ENCODE measurements at regions not wholly inside any gene's neighbourhood (a gene's known extent, or its start where the extent isn't known, plus 50 kb on each side); places are given as distances from the start of the nearest gene placed in this dataset.

- Histone ChIP-seq H4K8ac (ENCODE audit: low read depth, low read length) (no peak overlapping the region), H3K4ac (ENCODE audit: low read length) (no peak overlapping the region), H3K27me3 (ENCODE audit: control insufficient read depth in 3 of 3, insufficient read depth in 3 of 3, low read depth in 1 of 3, low read length in 3 of 3) (no peaks in the 10 kb centered on the region), H3K27ac (replicated peaks; ENCODE audit: low read length) (no peak overlapping the region), H3K4me2 (ENCODE audit: insufficient read depth, low read length, poor library complexity, severe bottlenecking) (no peak overlapping the region), H3K14ac (ENCODE audit: low read length) (no peak overlapping the region), H2BK5ac (ENCODE audit: low read length) (no peak overlapping the region), H3K23ac (ENCODE audit: low read depth, low read length, poor library complexity) (no peak overlapping the region), H4K91ac (ENCODE audit: low read depth, low read length, poor library complexity) (no peak overlapping the region), H3K9ac (ENCODE audit: low read depth, low read length, poor library complexity) (no peak overlapping the region), H3K4me1 (ENCODE audit: control insufficient read depth in 2 of 2, insufficient read depth in 1 of 2, low read depth in 1 of 2, low read length in 2 of 2) (peaks cover 0 to 1% of the 10 kb centered on the region in 2 donors), H3K9me3 (replicated peaks in 1 of 2; ENCODE audit: control insufficient read depth in 2 of 2, insufficient read depth in 1 of 2, low read depth in 1 of 2, low read length in 2 of 2) (peaks cover 0 to 2% of the 10 kb centered on the region in 2 donors), H3K18ac (ENCODE audit: low read length) (no peak overlapping the region), H2BK15ac (ENCODE audit: low read length) (no peak overlapping the region), H2AK5ac (ENCODE audit: low read depth, low read length) (no peak overlapping the region), H3K79me1 (ENCODE audit: low read depth, low read length) (no peaks in the 10 kb centered on the region), H3K4me3 (ENCODE audit: low read length in 2 of 2) (no peak overlapping the region), H3K36me3 (replicated peaks in 1 of 2; ENCODE audit: control insufficient read depth in 2 of 2, insufficient read depth in 2 of 2, low read length in 2 of 2) (no peaks in the 10 kb centered on the region), H2BK120ac (ENCODE audit: low read depth, low read length) (no peak overlapping the region), H2BK12ac (ENCODE audit: low read length) (no peak overlapping the region), H2AFZ (ENCODE audit: low read length) (no peak overlapping the region)
- WGBS, 2 donors (ENCODE audit: extremely low coverage in 2 of 2, insufficient read length in 2 of 2, insufficient replicate concordance in 1 of 2): no CpG with 5 or more reads among the region's 5 CpGs
- DNase-seq (ENCODE audit: low spot score): no peak
Observed at GRCh38 chr5:175133185-175133584, 310.8 kb downstream of the DRD1 start.

GRCh38 chr5:175131432-175131831 is 312.6 kb downstream of the DRD1 start:
- Histone ChIP-seq H2BK15ac (ENCODE audit: low read length) (no peak overlapping the region), H3K36me3 (replicated peaks in 1 of 2; ENCODE audit: control insufficient read depth in 2 of 2, insufficient read depth in 2 of 2, low read length in 2 of 2) (no peaks in the 10 kb centered on the region), H2BK12ac (ENCODE audit: low read length) (no peak overlapping the region), H2BK120ac (ENCODE audit: low read depth, low read length) (no peak overlapping the region), H3K23ac (ENCODE audit: low read depth, low read length, poor library complexity) (no peak overlapping the region), H3K14ac (ENCODE audit: low read length) (no peak overlapping the region), H3K27ac (replicated peaks; ENCODE audit: low read length) (no peak overlapping the region), H3K4me1 (ENCODE audit: control insufficient read depth in 2 of 2, insufficient read depth in 1 of 2, low read depth in 1 of 2, low read length in 2 of 2) (peaks cover 0 to 1% of the 10 kb centered on the region in 2 donors), H4K91ac (ENCODE audit: low read depth, low read length, poor library complexity) (no peak overlapping the region), H4K8ac (ENCODE audit: low read depth, low read length) (no peak overlapping the region), H3K9me3 (replicated peaks in 1 of 2; ENCODE audit: control insufficient read depth in 2 of 2, insufficient read depth in 1 of 2, low read depth in 1 of 2, low read length in 2 of 2) (peaks cover 0 to 2% of the 10 kb centered on the region in 2 donors), H2AFZ (ENCODE audit: low read length) (no peak overlapping the region), H3K79me1 (ENCODE audit: low read depth, low read length) (no peaks in the 10 kb centered on the region), H3K27me3 (ENCODE audit: control insufficient read depth in 3 of 3, insufficient read depth in 3 of 3, low read depth in 1 of 3, low read length in 3 of 3) (no peaks in the 10 kb centered on the region), H2AK5ac (ENCODE audit: low read depth, low read length) (no peak overlapping the region), H3K4ac (ENCODE audit: low read length) (no peak overlapping the region), H3K18ac (ENCODE audit: low read length) (no peak overlapping the region), H3K4me2 (ENCODE audit: insufficient read depth, low read length, poor library complexity, severe bottlenecking) (no peak overlapping the region), H3K9ac (ENCODE audit: low read depth, low read length, poor library complexity) (no peak overlapping the region), H2BK5ac (ENCODE audit: low read length) (no peak overlapping the region), H3K4me3 (ENCODE audit: low read length in 2 of 2) (no peak overlapping the region)
- DNase-seq (ENCODE audit: low spot score): no peak
- WGBS, 2 donors (ENCODE audit: extremely low coverage in 2 of 2, insufficient read length in 2 of 2, insufficient replicate concordance in 1 of 2): no CpG with 5 or more reads among the region's 8 CpGs

GRCh38 chr5:175129619-175130018 is 314.4 kb downstream of the DRD1 start:
- Histone ChIP-seq H3K27ac (replicated peaks; ENCODE audit: low read length) (no peak overlapping the region), H3K9me3 (replicated peaks in 1 of 2; ENCODE audit: control insufficient read depth in 2 of 2, insufficient read depth in 1 of 2, low read depth in 1 of 2, low read length in 2 of 2) (no peaks in the 10 kb centered on the region), H3K4me3 (ENCODE audit: low read length in 2 of 2) (no peak overlapping the region), H3K4ac (ENCODE audit: low read length) (no peak overlapping the region), H3K4me2 (ENCODE audit: insufficient read depth, low read length, poor library complexity, severe bottlenecking) (no peak overlapping the region), H4K91ac (ENCODE audit: low read depth, low read length, poor library complexity) (no peak overlapping the region), H2BK12ac (ENCODE audit: low read length) (no peak overlapping the region), H3K18ac (ENCODE audit: low read length) (no peak overlapping the region), H2AK5ac (ENCODE audit: low read depth, low read length) (no peak overlapping the region), H2AFZ (ENCODE audit: low read length) (no peak overlapping the region), H2BK15ac (ENCODE audit: low read length) (no peak overlapping the region), H4K8ac (ENCODE audit: low read depth, low read length) (no peak overlapping the region), H3K27me3 (ENCODE audit: control insufficient read depth in 3 of 3, insufficient read depth in 3 of 3, low read depth in 1 of 3, low read length in 3 of 3) (no peaks in the 10 kb centered on the region), H3K36me3 (replicated peaks in 1 of 2; ENCODE audit: control insufficient read depth in 2 of 2, insufficient read depth in 2 of 2, low read length in 2 of 2) (no peaks in the 10 kb centered on the region), H3K14ac (ENCODE audit: low read length) (no peak overlapping the region), H2BK120ac (ENCODE audit: low read depth, low read length) (no peak overlapping the region), H3K23ac (ENCODE audit: low read depth, low read length, poor library complexity) (no peak overlapping the region), H3K79me1 (ENCODE audit: low read depth, low read length) (no peaks in the 10 kb centered on the region), H3K9ac (ENCODE audit: low read depth, low read length, poor library complexity) (no peak overlapping the region), H3K4me1 (ENCODE audit: control insufficient read depth in 2 of 2, insufficient read depth in 1 of 2, low read depth in 1 of 2, low read length in 2 of 2) (peaks cover 0 to 3% of the 10 kb centered on the region in 2 donors), H2BK5ac (ENCODE audit: low read length) (no peak overlapping the region)
- no CpG with 5 or more reads among the region's 4 CpGs for WGBS, 2 donors (ENCODE audit: extremely low coverage in 2 of 2, insufficient read length in 2 of 2, insufficient replicate concordance in 1 of 2)
- DNase-seq (ENCODE audit: low spot score): no peak

GRCh38 chr5:175129121-175129520 is 314.9 kb downstream of the DRD1 start:
- Histone ChIP-seq H3K79me1 (ENCODE audit: low read depth, low read length) (no peaks in the 10 kb centered on the region), H2BK15ac (ENCODE audit: low read length) (no peak overlapping the region), H4K8ac (ENCODE audit: low read depth, low read length) (no peak overlapping the region), H3K36me3 (replicated peaks in 1 of 2; ENCODE audit: control insufficient read depth in 2 of 2, insufficient read depth in 2 of 2, low read length in 2 of 2) (no peaks in the 10 kb centered on the region), H3K18ac (ENCODE audit: low read length) (no peak overlapping the region), H3K4me3 (ENCODE audit: low read length in 2 of 2) (no peak overlapping the region), H2AK5ac (ENCODE audit: low read depth, low read length) (no peak overlapping the region), H3K14ac (ENCODE audit: low read length) (no peak overlapping the region), H3K9ac (ENCODE audit: low read depth, low read length, poor library complexity) (no peak overlapping the region), H3K23ac (ENCODE audit: low read depth, low read length, poor library complexity) (no peak overlapping the region), H2AFZ (ENCODE audit: low read length) (no peak overlapping the region), H3K4me2 (ENCODE audit: insufficient read depth, low read length, poor library complexity, severe bottlenecking) (no peak overlapping the region), H2BK120ac (ENCODE audit: low read depth, low read length) (no peak overlapping the region), H3K4ac (ENCODE audit: low read length) (no peak overlapping the region), H3K27ac (replicated peaks; ENCODE audit: low read length) (no peak overlapping the region), H2BK5ac (ENCODE audit: low read length) (no peak overlapping the region), H2BK12ac (ENCODE audit: low read length) (no peak overlapping the region), H3K4me1 (ENCODE audit: control insufficient read depth in 2 of 2, insufficient read depth in 1 of 2, low read depth in 1 of 2, low read length in 2 of 2) (peaks cover 0 to 3% of the 10 kb centered on the region in 2 donors), H3K27me3 (ENCODE audit: control insufficient read depth in 3 of 3, insufficient read depth in 3 of 3, low read depth in 1 of 3, low read length in 3 of 3) (no peaks in the 10 kb centered on the region), H4K91ac (ENCODE audit: low read depth, low read length, poor library complexity) (no peak overlapping the region), H3K9me3 (replicated peaks in 1 of 2; ENCODE audit: control insufficient read depth in 2 of 2, insufficient read depth in 1 of 2, low read depth in 1 of 2, low read length in 2 of 2) (no peaks in the 10 kb centered on the region)
- no peak for DNase-seq (ENCODE audit: low spot score)
- no CpG with 5 or more reads among the region's 4 CpGs for WGBS, 2 donors (ENCODE audit: extremely low coverage in 2 of 2, insufficient read length in 2 of 2, insufficient replicate concordance in 1 of 2)

Data from neuronal stem cell (in vitro differentiated cells).